HTR-8/SVneo (cell line): ENCODE measurements at regions not wholly inside any gene's neighbourhood (a gene's known extent, or its start where the extent isn't known, plus 50 kb on each side); places are given as distances from the start of the nearest gene placed in this dataset.

Experiments
- DNase-seq: peaks from one replicate; pipeline ENCODE4 v3.0.0; 2011; ENCODE audit warnings: low spot score, mixed read lengths; ENCODE audit not compliant: insufficient read length
- FAIRE-seq: peaks from 2 replicates; lab custom pipeline; 2011; peaks lifted over from hg19 to GRCh38; lab: Jason Lieb, UNC

DNA sequence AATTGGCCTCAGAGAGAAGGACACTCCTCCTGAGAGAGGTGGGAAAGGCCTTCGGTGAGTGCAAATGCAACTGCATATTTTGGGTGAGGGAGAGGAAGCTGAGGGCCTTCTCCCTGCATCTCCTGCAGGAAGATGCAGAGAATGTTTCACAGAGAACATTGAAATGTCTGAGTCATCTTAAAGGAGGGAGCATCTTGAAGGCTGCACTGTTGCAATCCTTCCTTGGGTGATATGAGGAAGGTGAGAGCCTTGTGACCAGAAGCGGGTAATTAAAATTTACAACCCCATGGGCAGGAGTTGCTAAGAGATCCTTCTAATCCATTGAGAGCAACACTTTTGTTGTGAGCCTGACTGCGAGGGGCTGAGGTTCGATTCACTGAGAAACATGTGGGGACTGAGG, 375.7 kb upstream of the MARCKS start:
- FAIRE-seq, result no peak
- no peak for DNase-seq

DNA sequence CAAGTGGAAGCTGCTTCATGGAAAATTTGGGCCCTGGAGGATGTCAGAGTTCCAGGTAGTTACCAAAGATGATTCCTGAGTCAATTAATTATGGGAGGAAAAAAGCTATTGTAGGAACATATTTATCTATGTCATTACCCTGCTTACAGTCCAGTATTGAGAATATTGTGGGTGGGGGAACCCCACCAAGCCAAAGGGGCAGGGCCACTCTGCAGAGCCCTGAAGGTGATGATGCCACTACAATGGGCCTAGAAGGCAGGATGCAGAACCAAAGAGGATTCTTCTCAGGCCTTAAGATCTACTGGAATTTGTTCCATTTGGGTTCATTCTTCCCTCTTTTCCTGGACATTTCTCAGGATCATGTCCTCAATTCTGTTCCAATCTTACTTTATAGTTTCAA, 375.2 kb upstream of the MARCKS start:
- DNase-seq (no peak), FAIRE-seq (no peak)

DNA sequence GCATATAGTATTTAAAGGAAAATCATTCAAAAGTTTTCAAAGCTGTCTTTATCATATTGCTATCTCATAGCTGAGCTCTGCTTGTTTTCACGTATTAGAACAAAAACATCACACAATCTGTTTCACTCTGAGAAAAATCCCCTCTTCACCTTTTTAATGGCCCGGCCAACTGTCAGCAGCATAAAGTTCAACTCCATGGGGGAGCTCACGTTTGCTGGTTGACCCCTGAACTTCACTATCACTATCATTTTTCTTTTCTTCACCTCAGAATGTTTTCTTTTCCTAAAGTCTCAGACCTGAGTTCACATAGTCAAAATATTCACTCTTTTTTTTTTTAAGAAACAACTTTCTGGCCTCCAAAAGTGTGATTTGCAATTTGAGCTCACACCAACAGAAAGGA, 374.4 kb upstream of the MARCKS start:
- DNase-seq (no peak), FAIRE-seq (no peak)

DNA sequence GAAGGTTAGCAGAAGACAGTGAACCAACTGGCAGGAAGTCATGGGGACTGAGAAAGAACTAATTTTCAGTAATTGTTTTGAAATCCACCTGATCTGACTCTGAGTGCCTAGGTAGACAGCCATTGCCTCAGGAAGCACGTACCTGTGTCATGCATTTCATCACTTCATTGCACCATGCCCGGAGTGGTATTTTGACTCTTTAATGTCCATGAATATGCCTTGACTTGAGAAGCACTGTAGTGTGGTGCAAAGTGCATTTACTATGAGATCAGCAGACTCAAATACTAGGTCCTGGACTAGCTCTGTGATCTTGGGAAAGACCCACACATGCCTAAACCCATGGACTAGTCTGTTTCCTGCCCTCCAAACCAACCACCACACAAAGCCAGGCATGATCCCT, 370.9 kb upstream of the MARCKS start:
- DNase-seq (no peak), FAIRE-seq (no peak)

DNA sequence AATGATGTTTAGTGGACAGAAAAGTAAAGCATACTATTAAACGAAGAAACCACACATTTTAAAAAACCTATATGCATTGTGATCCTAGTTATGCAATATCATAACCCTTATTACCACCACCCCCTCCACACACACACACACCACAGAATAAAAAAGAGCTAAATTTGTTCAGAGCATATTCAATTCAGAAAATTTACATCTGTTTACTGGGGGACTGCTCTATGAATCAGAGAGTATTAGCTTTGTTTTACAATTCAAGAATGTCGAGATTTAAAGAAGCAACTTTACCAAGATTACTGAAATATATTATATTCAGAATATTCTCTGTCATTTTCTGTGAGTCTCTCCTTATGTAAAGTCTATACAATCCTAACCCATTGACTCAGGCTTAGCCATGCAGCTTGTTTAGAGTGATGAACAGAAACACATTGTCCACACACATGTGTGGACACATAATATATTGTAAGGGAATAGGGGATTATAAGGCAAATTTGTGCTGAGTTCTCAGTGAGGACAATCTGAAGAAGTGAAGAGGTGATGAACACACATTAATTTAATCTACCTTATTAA, 369.6 kb upstream of the MARCKS start:
- DNase-seq (no peak), FAIRE-seq (no peak)

DNA sequence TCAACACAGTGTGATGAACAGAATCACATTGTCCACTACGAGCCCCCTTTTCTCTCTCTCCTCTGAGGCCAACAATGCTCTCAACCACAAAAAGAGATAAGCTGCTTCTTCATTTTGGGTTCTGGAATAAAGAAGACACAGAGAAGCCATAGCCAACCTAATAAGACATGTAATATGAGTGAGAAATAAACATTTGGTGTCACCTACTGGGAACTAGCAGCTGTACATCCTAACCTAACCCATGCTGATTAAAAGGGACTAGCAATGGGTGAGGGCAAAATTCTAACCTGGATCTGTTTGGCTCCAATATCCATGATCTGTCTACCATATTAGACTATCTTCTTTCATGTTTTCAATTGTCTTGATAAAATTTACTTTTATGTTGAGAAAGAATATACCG, 369.1 kb upstream of the MARCKS start:
- FAIRE-seq (no peak), DNase-seq (no peak)

DNA sequence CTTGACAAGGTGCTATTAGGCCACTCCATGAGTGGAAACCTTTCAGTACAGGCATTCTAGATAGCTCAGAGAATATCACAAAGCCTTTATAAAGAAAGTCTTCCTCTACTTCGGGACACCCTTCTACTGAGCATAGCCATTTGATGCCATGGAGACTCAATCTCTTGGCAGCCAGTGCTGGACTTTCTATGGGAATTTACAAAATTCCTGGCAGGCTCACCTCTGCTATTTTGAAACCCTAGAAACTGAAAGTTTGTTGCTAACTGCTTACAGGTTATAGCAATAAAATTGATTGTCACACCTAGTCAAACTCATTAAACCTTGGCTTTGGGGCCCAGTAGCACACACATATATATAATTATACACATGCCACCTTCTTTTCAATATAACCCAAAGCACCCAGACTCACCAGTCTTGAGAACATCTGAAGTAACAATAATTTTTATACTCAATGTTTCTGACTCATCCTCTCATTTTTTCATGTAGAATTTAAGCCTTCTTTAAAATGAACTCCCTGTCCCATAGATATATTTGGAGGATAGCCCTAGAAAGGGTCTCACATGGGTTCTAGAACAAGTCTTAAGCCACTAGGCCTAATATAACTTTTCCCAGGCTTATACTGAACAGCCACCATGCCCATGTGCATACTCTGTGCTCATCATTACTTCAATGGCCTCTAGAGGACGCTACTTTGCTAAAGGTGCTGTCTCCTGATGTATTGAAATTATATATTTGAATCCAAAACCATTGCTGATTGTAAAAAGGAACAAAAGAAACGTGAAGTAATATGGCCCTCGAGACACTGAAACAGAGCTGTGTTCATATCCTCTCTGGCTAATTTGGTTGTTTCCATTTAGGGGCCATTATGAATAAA, 368.1 kb upstream of the MARCKS start:
- DNase-seq (no peak), FAIRE-seq (no peak)

DNA sequence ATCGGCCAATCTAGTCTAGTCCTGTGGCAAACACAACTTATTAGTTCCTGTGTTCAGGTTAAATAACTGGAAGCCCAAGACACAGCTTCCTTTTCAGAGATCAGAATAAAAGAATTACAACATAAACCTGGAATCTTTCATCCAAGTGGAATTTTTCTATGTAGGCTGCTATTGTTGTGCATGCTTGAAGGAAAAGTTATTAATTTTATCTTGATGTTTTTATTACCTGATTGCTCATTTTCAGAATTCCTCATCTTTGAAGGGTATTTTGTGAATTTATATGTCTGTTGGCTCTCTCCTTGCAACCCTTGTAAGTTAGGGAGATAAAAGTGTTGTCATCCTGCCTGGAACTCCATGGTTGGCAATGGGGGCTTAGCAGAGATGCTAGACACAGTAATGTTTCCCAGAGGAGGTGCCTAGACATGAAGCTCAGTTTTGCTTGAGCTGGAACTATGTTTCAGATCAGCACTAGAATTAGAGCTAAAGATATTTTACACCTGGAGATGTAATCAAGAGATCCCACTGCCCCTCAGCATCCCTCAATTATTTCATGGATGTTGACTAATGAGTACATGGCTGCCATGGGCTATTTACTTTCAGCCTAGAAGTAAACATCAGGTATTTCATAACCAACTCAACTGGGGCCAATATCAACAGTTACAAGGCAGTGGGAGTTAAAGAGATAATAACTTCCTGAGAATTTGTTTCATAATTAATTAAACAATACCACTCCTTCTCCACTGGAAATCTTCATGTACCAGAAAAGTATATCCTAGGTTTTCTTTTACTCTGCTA, 367.0 kb upstream of the MARCKS start:
- DNase-seq (no peak), FAIRE-seq (no peak)

DNA sequence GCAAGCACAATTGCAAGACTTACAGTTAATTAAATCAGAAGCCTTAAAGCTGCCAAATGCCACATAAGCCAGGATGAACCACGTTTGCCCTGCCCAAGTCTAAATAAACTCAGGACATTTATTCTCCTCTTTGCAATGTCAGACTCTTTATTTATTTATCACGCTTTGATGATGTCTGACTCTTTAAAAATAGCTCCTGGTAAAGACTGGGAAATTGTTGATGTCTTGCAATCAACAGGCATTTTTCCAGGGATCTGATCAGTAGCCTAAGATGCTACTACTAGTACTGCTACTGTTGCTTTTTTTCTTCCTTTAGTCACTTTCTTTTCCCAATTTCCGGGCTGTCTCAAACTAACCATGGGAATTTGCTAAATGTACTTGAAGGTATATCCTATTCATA, 365.8 kb upstream of the MARCKS start:
- DNase-seq (no peak), FAIRE-seq (no peak)

DNA sequence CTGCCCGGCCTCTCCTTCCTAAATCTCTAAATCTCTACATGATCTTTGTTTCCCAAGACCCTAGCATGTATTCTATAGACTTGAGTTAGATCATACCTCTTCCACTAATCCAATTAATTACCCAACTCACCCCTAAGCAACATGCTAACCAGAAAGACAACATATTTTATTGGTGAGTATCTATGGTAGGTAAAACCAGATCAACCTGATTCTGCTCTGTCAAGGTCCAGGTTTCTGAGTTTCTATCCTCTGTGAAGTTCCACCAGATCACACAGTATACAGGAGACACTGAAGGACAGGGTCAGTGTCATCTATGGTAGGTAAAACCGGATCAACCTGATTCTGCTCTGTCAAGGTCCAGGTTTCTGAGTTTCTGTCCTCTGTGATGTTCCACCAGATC, 363.2 kb upstream of the MARCKS start:
- DNase-seq, result no peak
- FAIRE-seq, result no peak

DNA sequence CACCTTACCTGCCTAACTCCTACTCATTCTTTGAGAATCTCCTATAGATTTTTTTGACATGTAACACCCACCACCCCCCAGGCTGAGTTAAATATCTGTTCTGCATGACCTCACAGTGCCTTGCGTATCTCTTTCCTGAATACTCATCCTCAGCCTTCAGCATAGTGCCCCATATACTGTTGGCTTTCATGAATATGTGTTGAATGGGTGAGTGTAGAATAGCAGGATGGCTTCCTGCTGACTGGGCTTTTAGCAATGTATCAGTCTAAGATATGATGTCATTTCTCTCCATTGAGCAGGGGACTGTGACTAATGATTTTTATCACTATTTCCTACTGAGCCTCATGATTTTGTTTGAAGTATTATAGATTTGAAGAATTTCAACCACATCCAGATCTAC, 361.6 kb upstream of the MARCKS start:
- FAIRE-seq (no peak), DNase-seq (no peak)

DNA sequence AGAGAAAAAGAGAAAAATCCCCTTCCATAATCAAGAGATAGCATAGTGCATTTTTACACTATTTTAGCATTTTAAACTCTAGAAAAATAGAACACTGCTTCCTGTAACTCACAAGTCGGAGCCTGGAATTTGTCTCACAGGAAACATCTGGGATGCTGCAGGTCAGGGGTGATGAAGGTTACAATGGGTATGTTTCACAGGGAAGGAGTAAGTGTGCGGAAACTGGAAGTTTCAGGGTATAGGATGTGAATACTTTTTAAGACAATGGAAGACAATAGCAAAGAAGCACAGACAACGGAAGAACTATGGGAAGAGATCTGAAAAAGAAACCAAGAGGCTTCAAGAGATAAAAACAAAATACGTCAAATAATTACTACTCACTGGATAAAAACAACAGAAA, 361.0 kb upstream of the MARCKS start:
- no peak for DNase-seq
- no peak for FAIRE-seq

DNA sequence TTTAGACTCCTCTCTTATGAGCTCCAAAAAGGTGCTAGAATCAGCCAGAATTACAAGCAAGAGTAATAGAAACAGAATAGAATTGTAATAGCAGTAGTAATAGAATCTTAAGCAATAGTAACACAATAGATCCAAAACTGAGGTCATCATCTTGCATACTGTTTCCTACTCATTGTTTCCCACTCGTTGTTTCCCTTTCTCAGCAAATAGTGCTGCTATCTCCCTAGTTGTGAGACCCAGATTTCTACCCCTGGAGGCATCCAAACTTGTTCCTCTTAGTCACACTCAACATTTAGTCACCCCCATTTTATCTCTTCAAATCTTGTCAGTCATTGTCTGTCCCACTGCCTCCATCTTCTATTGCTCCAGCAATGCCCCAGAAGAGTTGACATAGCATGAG, 356.9 kb upstream of the MARCKS start:
- DNase-seq (no peak), FAIRE-seq (no peak)

DNA sequence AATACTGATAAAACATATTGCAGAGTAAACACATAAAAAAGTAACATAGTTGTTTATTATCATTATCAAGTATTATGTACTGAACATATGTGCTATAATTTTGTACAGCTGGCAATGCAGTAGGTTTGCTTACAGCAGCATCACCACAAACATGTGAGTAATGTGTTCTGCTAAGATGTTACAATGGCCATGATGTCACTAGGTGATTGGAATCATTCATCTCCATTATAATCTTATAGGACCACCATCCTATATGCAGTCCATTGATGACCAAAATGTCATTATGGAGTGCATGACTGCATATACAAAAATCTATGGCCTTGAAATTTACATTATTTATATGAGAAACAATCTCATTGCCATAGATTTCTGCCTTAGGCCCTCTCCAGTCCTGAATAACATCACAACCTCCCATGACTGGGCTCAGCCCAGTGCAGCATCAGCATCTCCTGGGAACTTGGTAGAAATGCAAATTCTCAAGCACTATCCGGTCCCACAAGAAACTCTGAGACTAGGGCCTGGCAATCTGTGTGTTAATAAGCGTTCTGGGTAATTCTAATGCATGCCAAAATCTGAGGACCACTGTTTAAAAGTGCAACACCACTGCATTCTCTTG, 352.0 kb upstream of the MARCKS start:
- DNase-seq, result no peak
- peak; percentile 31 for FAIRE-seq

DNA sequence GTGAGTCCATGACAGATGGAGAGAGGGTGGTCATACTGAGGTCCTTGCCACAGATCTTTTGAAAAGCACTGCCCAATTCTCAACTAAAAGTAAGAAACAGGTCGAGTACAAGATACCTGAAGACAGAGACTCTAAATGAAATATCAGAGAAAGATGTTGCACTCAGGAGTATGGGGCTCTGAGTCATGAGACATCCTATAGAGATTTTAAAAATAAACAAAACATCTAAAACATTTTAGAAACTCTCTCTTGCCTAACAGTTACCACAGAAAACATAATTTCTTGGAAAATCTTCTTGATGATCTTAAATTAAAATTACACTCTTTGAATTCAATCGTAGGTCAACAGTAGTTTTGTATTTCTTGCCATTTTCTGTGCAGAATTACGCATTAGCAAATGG, 348.9 kb upstream of the MARCKS start:
- DNase-seq (no peak), FAIRE-seq (no peak)

DNA sequence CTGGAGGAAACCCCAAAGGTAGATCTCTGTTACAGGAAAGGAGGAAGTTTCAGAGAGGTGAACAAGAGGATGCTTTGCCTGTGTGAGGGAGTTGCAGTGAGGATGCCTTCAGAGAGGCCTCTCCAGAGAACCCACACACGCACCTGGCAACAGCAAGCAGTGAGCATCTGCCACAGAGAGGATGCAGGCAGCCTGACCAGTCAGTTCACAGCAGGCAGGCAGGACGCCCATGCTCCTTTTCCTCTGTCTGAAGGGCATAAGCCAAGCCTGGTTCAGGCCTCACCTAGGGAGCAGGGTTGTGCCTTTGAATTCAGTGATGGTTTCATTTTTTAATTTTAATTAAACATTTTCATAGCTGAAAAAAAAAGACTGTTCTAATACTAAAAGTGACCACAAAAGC, 346.0 kb upstream of the MARCKS start:
- DNase-seq, result no peak
- FAIRE-seq, result no peak

DNA sequence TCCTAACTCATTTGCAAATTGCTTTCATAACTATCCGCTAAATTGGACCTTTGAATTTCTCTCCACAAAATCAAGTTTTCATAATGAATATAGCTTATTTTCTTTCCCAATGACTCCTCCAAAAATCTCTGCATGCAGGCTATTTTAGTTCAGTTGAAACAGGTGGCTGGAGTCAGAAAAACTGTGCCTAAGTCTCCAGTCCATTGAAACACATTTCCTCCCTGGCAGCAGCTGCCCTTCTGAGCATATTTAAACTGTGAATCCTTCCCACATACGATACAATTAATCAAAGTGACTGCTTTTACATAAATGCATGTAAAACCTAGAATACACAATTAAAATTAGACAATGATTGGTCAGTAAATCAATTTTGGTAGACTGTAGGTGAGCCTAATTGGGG, 344.6 kb upstream of the MARCKS start:
- FAIRE-seq, result no peak
- no peak for DNase-seq

DNA sequence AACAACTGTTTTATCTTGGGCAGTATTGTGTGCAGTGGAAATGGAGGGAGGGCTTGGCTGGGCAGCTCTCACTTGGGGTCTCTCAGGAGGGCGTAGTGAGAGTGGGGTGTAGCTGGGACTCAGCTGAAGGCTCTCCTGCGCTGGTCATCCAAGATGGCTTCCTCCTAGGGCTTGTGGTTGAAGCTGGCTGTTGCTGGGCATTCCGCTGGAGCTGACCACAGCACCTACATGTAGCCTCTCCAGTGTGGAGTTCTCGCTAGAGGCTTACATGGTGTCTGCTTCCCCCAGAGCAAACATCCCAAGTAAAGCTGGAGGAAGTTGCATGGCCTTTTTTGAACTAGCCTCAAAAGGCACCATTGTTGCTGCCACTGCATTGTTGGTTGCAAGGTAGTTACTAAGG, 344.1 kb upstream of the MARCKS start:
- DNase-seq (no peak), FAIRE-seq (no peak)

DNA sequence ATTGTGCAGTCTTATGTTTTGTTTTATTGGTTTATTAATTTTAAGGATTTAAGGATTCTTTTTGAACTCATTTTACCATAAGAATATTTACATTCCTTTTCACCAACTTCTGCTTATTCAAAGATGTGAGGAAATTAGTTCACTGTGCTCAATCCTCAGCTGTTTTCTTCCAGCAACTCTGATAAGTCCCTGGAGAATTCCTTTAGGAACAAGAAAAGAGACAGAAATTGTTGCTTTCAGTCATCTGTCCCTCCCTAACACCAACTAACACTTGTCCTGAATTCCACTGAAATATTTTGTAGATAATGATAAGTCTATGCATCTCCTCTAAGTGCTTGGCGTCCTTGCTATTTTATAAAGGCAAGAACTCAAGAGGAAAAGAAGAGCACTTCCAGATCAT, 334.8 kb upstream of the MARCKS start:
- DNase-seq (no peak), FAIRE-seq (no peak)

DNA sequence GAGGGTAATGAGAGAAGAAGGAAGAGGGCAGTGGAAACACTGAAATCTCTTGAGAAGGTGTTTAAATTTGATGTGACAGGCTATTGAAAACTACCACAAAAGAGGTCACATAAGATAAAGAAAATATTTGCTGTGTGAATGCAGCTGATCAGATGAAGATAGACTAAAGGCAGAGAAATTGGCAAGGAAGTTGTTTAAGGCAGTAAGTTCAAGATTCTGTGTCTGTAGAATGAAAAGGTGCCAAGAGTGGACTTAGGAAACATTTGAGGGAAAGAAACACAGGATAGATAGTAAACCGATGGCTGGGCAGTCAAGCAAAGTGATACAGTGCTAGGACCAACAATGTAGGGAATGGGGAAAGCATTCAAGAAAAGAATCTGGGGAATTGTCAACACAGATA, 332.3 kb upstream of the MARCKS start:
- DNase-seq, result no peak
- FAIRE-seq, result no peak

DNA sequence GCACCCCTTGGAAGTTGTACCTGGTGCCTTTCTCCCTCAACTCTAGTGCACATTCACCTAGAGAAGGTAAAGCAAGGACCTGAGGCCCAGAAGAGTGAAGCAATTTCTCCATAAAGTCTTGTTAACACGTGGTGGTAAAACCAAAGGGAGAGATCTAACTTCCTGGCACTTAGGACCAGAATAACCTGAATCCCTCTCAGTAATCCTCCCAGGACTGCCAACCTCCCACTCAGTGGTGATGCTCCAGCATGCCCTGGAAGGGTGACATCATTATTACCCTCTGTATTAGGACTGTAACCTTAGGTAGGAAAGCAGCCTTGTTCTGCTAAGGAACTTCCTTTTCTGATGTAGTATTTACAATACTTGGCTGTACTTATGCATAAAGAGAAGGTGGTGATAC, 330.6 kb upstream of the MARCKS start:
- FAIRE-seq (peak; percentile 42), DNase-seq (no peak)
